GM19463 (cell line): ENCODE measurements at regions not wholly inside any gene's neighbourhood (a gene's known extent, or its start where the extent isn't known, plus 50 kb on each side); places are given as distances from the start of the nearest gene placed in this dataset.

Source experiments
- ATAC-seq: cut with Tn5 transposase; IDR thresholded peaks from one replicate; pipeline ENCODE4 v1.9.1; 2021; ENCODE audit warnings: mild to moderate bottlenecking, moderate library complexity; ENCODE audit not compliant: unreplicated experiment

GRCh38 chr6:15781890-15782289, 119.1 kb upstream of the DTNBP1 start:
- ATAC-seq, result no peak

GRCh38 chr6:15781333-15781732, 118.5 kb upstream of the DTNBP1 start:
- no peak for ATAC-seq

- ATAC-seq, result no peak
Observed at GRCh38 chr6:15780437-15780836, 117.6 kb upstream of the DTNBP1 start.

GRCh38 chr6:15779726-15780125, 116.9 kb upstream of the DTNBP1 start:
- no peak for ATAC-seq

GRCh38 chr6:15776458-15776980, 113.7 kb upstream of the DTNBP1 start:
- peak; percentile 65 for ATAC-seq

- no peak for ATAC-seq
Observed at GRCh38 chr6:15775741-15776140, 112.9 kb upstream of the DTNBP1 start.

- ATAC-seq, result no peak
Observed at GRCh38 chr6:15775076-15775634, 112.3 kb upstream of the DTNBP1 start.

- no peak for ATAC-seq
Observed at GRCh38 chr6:15773806-15774410, 111.1 kb upstream of the DTNBP1 start.

- peak; percentile 87 for ATAC-seq
Observed at GRCh38 chr6:15770347-15771143, 107.7 kb upstream of the DTNBP1 start.

- no peak for ATAC-seq
Observed at GRCh38 chr6:15769511-15770018, 106.7 kb upstream of the DTNBP1 start.

- ATAC-seq, result no peak
Observed at GRCh38 chr6:15768999-15769398, 106.2 kb upstream of the DTNBP1 start.

- no peak for ATAC-seq
Observed at GRCh38 chr6:15763837-15764236, 101.0 kb upstream of the DTNBP1 start.

GRCh38 chr6:15763364-15763763, 100.5 kb upstream of the DTNBP1 start:
- no peak for ATAC-seq

- no peak for ATAC-seq
Observed at GRCh38 chr6:15761045-15761502, 98.2 kb upstream of the DTNBP1 start.

- ATAC-seq, result no peak
Observed at GRCh38 chr6:15758631-15759215, 95.9 kb upstream of the DTNBP1 start.

- no peak for ATAC-seq
Observed at GRCh38 chr6:15755526-15755925, 92.7 kb upstream of the DTNBP1 start.

GRCh38 chr6:15754706-15755079, 91.9 kb upstream of the DTNBP1 start:
- no peak for ATAC-seq

- ATAC-seq, result no peak
Observed at GRCh38 chr6:15754035-15754705, 91.3 kb upstream of the DTNBP1 start.

- no peak for ATAC-seq
Observed at GRCh38 chr6:15752820-15753219, 90.0 kb upstream of the DTNBP1 start.

- no peak for ATAC-seq
Observed at GRCh38 chr6:15751721-15752350, 89.0 kb upstream of the DTNBP1 start.
